ENCODE measurements at regions not wholly inside any gene's neighbourhood (a gene's known extent, or its start where the extent isn't known, plus 50 kb on each side); places are given as distances from the start of the nearest gene placed in this dataset.
"Not testable (repeated sequence)": the region's sequence is repeated elsewhere in the genome, so short reads cannot be mapped to it uniquely, and the experiment has no call there.

DNA sequence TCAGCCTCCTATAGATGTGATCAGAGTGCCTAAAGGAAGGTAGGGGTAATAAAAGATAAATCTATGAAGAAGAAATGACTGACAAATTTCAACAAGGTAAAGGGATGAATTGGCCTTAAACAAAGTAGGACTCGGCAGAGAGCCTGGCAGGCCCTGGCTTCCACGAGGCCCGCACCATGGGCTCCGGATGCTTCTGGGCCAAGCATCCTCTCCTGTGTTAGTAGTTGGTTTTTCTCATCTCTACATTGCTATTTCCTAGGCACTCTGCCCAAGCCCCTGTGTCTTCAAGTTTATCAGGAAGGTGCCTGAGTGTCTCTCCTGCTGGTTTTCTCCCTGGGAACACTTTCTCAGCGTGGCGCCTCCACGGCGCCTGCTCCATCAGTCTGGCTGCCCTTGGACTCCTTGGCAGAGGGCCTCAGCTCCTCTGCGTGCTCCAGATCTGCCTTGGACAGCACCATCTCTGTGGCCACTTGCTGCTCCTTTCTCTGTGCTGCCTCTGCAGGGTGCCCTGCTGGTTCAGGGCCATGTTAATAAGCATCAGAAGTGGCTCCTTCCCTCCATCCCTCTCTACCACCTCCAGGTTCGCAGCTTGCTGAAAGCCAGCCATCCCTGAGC, 413.3 kb upstream of the DPP6 start:
- DNase-seq (ENCODE audit: low spot score), result no peak

DNA sequence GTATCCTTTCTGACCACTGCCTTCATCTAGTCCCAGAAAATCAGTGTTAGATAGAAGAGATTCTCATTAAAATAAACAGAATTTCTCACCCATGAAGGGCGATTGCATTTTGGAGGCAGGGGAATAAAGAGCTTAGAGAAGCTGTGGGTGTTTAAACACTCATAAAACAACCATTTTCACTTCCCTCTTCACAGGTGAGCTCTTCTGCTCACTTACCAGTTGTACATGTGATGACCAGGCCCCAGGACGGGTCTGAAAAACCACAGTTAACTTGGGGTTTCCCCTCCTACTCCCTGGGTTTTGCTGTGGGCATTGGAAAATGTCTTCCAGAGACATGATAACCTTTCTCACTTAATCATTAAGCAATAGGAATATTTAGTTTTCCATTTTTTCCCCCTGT, 411.6 kb upstream of the DPP6 start:
- DNase-seq (ENCODE audit: low spot score), result no peak

DNA sequence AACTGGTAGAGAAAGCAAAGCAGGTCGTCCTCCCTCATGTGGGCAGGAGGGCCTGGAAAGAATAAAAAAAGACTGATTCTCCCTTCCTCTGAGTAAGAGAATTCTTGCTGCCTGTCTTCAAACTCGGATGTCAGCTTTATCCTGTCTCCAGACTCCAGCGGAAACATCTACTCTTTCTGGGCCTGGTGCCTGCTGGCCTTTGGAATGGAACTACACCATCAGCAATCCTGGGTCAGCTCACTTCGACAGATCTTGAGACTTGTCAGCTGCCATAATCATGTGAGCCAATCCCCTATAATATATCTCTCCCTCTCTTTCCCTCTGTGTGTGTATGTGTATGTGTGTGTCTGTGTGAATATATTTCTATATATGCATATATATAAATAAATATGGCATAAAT, 411.0 kb upstream of the DPP6 start:
- no peak for DNase-seq (ENCODE audit: low spot score)

DNA sequence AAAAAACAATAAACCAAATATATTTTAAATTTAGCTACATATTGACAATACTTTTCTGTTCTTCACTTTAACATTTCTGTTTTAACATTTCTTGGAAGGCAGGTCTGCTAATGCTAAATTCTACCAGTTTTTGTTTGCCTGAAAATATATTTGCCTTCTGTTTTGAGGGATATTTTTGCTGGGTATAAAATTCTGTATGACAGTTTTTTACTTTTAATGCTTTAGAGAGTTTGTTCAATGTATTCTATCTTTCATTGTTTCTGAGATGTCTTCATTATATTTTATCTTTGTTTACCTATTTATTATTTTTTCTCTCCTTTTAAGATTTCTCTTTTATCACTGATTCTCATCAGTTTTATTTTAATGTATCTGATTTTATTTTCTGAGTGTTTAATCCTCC, 409.2 kb upstream of the DPP6 start:
- no peak for DNase-seq (ENCODE audit: low spot score)

DNA sequence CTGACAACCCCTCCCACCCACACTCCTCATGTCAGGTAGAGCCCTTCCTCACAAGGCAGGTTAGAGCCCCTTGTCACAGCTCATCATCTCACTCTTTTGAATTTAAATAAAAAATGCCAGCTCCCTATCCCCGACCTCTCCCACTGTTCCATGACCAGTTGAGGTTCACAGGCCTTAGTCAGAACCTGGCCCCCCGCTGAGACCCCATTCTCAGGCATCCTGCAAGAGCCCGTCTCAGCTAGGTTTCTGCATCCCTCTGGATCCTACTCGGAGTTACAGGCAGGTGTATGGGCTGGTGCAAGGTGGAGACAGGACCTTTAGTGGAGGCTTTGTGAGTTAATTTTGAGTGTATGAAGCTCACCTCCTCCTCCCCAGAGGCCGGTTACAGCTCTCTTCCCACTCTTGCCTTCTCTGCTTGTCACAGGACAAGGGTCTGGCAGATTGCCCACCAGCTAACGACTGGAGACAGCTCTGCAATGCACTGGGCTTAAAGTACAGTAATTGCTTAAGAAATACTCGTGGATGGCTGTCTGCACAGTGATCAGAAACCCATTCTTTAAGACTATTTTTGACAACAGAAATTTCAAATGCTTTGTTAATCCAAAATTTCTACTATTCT, 394.9 kb upstream of the DPP6 start:
- no peak for DNase-seq (ENCODE audit: low spot score)

DNA sequence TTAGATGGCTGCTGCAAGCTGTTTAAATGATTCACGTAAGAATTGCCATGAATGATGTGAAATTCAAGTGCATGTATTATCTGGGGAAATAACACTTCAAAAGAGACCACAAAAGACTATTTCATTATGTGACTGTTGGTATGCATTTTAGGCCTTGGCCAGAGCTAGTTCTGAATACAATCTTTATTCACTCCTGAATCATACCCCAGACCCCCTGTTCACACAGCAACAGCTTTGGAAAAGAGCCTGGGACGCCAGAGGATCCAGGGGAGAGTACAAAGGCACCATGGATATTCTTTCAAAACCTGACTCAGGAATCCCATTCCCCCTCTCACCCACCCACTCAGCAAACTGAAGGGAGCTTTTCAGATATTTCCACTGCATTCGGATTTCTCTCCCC, 377.1 kb upstream of the DPP6 start:
- no peak for DNase-seq (ENCODE audit: low spot score)

DNA sequence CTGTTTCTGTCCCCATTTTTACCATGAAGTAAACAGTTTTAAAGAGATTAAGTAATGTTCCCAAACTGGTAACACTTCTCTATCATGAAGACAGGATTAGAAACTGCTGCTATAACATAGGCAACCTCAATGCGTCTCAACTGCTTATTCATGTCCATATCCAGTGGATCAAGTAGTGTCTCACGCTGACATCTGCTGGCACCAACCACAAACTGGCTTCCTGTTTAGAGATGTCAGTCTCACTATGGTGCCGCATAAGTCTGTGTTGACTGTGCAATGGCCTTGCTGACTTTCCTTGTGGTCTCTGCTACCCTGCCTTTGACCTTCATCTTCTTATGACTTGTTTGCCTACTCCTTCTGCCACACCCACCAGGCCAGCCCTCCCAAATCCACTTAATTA, 369.6 kb upstream of the DPP6 start:
- DNase-seq (ENCODE audit: low spot score), result no peak

DNA sequence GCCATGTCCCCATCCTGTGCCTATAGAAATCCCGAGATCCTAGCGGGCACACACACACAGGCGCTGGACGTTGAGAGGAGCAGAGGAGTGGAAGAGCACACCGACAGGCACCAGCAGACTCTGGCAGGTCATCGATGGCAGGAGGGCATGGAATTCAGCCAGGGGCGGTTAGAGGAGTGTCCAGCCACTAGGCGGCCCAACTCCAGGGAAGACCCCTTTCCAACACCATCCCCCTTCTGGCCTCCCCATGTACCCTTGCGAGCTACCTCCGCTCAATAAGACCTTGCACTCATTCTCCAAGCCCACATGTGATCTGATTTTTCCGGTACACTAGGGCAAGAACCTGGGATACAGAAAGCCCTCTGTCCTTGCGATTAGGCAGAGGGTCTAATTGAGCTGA, 356.0 kb upstream of the DPP6 start:
- DNase-seq (ENCODE audit: low spot score), result no peak

DNA sequence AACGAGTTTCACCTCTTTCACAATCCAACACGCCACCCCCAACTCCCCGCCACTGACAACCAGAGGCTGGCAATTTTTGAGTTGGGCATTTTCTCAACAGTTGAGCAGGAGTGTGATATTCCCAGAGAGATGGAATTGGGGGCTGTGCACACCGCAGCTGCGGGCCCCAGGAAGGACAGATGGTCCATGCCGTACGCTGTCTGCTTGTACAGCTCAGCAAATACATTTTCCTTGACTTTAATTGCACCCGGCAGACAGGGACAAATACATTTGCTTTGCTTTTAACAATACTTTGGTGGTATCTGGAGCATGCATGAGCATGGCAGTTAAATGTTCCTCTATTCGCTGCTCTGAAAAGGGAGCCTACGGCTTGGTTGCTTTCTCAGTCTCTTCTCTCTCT, 354.2 kb upstream of the DPP6 start:
- no peak for DNase-seq (ENCODE audit: low spot score)

DNA sequence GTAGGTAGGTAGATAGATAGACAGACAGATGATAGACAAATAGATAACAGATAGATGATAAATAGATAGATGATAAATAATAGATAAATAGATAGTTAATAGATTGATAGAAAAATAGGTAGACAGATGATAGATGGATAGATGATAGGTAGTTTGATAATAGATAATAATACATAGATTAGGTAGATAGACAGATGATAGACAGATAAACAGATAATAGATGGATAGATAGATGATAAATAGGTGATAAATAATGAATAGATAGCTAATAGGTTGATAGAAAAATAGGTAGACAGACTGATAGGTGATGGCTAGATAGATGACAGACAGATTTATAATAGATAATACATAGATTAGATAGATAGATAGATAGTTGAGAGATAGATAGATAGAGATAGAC, 350.5 kb upstream of the DPP6 start:
- no peak for DNase-seq (ENCODE audit: low spot score)

DNA sequence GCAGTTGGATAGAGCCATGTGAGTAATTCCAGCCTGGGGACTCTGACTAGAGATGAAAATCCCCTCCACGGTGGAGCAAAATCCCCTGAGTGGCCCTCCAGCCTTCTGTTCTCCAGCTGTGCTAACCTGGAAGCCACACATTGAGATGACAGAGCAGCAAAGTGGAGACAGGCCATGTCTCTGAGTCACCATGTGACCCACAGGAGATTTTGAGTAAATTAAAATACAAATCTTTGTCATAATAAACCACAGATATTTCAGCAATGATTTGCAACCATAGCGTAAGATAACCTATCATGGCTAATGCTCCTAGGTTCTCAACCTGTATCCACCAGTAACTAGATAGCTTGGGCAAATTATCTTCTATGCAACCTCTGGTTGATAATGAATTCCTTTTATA, 328.3 kb upstream of the DPP6 start:
- not testable (repeated sequence) for DNase-seq (ENCODE audit: low spot score)

DNA sequence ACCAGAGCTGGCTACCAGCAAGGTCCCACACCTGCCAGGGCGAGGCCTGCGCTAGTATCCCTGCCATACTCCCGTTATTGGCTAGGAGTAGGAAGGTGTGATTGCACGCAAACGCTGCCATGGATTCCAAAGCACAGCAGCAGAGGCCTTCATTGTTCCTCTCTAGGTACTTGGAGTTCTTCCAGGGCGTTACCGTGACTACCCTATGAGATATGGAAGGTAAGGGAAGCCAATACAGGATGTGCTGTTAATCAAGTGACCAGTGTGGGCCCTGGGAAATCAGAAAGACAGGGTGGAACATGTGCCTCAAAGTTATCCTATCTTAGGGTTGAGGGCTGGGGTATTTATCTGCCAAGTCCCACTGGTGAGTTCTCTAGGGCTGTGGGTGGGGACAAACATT, 320.7 kb upstream of the DPP6 start:
- not testable (repeated sequence) for DNase-seq (ENCODE audit: low spot score)

DNA sequence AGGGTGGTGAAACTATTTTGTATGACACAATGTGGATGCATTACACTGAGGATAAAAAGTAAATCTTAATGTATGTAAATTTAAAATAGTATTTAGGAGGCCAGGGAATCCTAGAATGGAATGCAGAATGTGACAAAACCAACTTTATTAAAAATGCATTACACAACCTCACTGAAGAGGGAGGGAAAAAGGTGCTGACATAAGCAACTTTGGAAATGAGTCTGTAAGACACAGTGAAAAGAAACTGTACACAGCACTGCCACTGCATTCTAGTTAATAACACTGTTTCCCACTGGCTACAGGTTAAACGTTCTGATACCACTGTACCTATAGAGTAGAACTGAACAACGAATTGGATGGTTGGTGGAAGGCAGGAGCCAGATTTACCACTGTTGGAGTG, 308.8 kb upstream of the DPP6 start:
- DNase-seq (ENCODE audit: low spot score), result not testable (repeated sequence)

DNA sequence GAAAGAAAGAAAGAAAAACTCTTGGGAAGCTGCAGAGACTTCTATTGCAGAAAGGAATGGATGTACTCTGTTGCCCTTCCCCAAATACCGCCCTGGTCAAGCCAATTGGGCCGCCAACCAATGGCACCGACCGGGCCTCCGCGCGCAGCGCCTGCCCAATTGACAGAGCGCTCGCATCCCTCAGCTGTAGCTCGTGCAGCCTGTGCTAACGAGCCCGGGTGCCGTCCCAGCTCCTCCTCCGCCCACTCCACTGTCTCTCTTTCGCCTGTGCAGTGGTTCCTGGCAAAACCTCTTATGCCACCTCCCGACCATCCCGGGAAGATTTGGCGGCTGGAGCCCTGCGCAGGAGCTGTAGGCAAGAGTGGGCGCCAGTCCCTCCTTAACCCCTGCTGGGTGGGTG, 304.2 kb upstream of the DPP6 start:
- not testable (repeated sequence) for DNase-seq (ENCODE audit: low spot score)

DNA sequence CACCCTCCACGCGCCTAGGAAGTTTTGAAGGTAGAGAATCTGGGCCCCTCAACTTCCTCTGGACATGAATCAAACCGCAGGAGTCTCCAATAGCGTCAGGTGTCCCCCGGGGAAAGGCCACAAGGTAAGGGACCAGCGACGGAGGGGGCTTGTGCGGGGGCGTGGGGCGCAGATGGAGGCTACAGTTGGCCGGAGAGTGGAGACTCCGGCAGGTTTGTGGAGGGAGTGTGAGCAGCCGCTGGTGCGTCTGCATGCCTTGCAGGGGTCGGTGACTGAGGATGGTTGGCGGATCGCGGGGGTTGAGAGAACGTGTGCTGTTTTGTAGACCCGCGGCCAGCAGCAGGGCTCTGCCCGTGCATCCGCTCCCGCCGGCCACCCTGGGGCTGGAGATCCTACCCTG, 303.3 kb upstream of the DPP6 start:
- DNase-seq (ENCODE audit: low spot score), result not testable (repeated sequence)

DNA sequence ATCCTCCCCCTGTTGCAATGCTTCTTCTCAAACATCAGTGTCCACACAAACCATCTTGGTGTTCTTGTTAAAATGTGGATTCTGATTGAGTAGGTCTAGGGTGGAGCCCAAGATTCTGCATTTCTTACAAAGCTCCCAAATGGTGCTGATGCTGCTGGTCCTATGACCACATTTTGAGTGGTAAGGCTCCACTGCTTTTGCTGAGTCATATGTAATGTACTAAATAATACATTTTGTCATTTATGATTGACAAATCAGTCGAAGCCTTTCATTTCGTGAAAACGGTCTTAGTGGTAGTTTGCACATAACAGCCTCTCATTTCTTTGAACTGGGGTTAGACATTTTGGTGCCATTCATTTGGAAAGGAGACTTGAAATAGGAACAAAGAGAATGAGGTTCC, 286.3 kb upstream of the DPP6 start:
- not testable (repeated sequence) for DNase-seq (ENCODE audit: low spot score)

DNA sequence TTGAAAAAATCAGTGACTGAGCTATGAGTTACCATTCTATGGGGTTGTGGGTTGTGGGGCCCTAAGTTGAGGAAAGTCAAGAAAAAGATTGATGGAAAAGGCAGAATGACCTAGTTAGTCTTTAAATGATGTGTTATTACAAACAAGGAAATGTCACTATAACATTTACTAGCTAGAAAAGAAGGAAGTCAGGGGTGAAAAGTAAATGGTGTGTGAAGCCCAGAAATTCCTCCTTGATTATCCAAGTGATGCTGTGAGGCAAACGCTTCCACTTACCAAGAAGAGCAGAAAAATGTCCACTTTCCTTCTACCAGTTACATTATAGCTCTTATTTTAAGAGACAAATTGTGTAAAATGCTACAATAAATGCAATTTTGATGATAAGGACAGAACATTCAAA, 285.3 kb upstream of the DPP6 start:
- DNase-seq (ENCODE audit: low spot score), result not testable (repeated sequence)

DNA sequence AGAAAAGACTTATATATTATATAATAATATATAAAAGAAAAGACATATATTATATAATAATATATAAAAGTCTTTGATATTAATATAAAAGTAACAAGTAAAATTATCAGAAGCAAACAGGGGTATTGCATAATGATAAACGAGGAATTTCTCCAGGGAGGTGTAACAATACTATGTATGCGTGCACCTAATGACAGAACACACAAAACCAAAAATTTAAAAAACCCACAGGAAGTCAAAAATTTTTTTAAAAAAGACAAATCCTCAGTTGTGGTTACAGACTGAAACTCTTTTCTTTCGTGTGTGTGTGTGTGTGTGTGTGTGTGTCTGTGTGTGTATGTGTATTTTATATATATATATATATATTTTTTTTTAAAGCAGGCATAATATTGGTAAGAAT, 279.2 kb upstream of the DPP6 start:
- DNase-seq (ENCODE audit: low spot score), result no peak

DNA sequence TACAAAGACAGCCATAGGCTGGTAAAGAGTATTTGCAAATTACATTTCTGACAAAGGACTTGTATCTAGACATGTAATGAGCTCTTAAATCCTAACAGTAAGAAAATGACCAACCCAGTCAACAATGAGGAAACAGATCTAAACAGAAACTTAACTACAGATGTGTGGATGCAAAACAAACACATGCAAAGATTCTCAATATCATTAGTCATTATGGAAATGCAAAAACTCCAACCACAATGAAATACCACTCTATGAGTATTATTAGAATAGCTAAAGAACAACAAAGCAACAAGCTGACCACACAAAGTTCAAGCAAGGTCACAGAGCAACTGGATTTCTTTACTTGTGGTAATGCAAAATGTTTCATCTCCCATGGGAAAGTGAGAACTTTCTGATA, 275.3 kb upstream of the DPP6 start:
- DNase-seq (ENCODE audit: low spot score), result not testable (repeated sequence)

DNA sequence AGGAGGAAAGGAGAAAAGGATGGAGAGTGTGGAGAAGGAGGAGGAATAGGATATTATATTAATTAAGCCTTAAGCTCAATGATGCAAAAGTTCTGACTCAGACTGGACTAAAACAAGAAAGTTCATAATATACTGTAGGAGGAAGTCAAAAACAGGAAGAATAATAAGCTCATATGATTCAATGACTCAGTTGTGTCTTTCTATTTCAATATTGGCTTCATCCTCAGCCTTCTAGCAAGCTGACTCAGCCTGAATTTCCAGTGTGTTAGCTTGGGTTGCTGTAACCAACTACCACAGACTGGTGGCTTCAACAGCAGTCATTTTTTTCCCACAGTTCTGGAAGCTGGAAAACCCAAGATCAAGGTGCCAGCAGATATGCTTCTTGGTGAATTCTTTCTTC, 254.8 kb upstream of the DPP6 start:
- DNase-seq (ENCODE audit: low spot score), result not testable (repeated sequence)

DNA sequence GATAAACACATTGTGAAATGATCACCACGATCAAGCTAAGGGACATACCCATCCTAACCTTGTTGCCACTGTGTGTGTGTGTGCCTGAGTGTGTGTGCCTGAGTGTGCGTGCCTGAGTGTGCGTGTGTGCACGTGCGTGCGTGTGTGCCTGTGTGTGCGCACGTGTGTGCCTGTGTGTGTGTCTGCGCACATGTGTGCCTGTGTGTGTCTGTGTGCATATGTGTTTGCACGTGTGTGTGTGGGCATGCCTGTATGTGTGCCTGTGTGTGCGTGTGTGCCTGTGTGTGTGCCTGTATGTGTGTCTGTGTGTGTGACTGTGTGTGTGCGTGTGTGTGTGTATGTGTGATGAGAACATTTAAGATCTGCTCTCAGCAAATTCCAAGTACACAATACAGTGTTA, 244.1 kb upstream of the DPP6 start:
- no peak for DNase-seq (ENCODE audit: low spot score)

DNA sequence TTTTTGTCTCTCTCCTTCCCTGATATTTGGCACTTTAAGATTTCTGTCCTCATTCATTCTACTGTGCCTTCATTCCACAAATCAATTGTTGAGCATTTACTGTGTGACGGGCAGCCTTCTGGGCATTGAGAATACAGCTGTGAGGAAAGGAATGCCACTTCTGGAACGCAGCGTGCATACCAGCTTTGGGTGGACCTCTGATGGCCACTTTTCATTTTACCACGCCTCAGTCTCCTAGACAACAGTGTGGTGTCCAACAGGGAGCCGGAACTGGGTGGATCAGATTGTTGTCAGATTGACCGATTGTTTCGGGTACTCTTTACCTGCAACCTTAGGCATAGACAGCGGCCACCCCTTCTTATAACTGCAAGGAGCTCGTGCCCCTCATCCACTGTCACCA, 222.7 kb upstream of the DPP6 start:
- no peak for DNase-seq (ENCODE audit: low spot score)

DNA sequence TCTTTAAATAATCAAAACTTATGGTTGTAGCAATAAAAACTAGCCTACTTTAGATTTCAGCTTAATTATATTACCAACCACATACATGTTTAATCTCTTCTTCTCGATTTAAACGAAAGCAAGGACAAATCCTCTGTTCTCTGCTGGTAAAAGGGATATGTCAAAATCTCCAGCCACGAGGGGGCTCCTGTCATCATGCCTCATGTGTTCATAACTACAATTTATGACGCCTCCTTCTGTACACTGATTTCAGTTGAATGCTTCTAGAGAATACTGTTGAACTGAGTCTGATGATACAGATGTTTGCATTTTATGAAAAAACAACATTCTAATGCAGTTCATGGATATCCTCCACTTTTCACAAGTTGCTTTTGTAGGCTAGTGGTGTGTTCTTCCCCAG, 220.0 kb upstream of the DPP6 start:
- no peak for DNase-seq (ENCODE audit: low spot score)

DNA sequence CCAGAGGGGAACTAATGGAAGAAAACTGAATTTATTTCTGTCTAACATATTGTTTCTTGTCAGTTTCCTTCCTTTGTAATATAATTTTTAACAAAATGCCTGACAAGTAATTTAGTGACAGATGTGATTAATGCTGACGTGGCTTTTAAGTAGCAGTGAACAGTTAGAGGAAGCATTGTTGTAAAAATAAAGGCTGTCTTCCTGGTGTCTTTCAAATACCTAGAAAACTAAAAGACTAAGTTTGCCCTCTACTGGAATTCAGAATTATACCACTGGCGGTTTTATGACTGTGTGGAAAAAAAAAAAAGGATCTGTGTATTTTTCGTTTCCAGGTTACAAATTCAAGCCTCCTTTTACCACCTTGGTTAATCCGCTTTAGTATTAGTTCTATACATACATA, 217.1 kb upstream of the DPP6 start:
- DNase-seq (ENCODE audit: low spot score), result no peak

Data from AG20443 (cell line).